Choroid plexus epithelial cell (primary cell): ENCODE measurements at regions not wholly inside any gene's neighbourhood (a gene's known extent, or its start where the extent isn't known, plus 50 kb on each side); places are given as distances from the start of the nearest gene placed in this dataset.
A peak's percentile ranks its signal among the peaks of the same experiment; 100 is the strongest.

Experiments
- DNase-seq: peaks from one replicate; pipeline ENCODE4 v3.0.0-alpha.2; 2010; ENCODE audit warnings: low read depth
- H3K4me3 ChIP-seq: 2 replicates; pipeline ENCODE4 v1.5.1; 2011; ENCODE audit warnings: low read depth, mild to moderate bottlenecking, control low read depth, low read length, moderate library complexity
- TF ChIP-seq, protein P1 (sequence below): conservative IDR thresholded peaks from 2 replicates; pipeline ENCODE4 v1.5.1; 2011; ENCODE audit warnings: low read depth, mild to moderate bottlenecking, control low read depth, inconsistent platforms, low read length, moderate library complexity

GRCh38 chr16:88329726-88330700 lies 52.7 kb upstream of the ZNF469 start:
- no peak for DNase-seq
- no peak overlapping the region for H3K4me3 ChIP-seq
- TF ChIP-seq, protein P1, sequence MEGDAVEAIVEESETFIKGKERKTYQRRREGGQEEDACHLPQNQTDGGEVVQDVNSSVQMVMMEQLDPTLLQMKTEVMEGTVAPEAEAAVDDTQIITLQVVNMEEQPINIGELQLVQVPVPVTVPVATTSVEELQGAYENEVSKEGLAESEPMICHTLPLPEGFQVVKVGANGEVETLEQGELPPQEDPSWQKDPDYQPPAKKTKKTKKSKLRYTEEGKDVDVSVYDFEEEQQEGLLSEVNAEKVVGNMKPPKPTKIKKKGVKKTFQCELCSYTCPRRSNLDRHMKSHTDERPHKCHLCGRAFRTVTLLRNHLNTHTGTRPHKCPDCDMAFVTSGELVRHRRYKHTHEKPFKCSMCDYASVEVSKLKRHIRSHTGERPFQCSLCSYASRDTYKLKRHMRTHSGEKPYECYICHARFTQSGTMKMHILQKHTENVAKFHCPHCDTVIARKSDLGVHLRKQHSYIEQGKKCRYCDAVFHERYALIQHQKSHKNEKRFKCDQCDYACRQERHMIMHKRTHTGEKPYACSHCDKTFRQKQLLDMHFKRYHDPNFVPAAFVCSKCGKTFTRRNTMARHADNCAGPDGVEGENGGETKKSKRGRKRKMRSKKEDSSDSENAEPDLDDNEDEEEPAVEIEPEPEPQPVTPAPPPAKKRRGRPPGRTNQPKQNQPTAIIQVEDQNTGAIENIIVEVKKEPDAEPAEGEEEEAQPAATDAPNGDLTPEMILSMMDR: no peak

DNA sequence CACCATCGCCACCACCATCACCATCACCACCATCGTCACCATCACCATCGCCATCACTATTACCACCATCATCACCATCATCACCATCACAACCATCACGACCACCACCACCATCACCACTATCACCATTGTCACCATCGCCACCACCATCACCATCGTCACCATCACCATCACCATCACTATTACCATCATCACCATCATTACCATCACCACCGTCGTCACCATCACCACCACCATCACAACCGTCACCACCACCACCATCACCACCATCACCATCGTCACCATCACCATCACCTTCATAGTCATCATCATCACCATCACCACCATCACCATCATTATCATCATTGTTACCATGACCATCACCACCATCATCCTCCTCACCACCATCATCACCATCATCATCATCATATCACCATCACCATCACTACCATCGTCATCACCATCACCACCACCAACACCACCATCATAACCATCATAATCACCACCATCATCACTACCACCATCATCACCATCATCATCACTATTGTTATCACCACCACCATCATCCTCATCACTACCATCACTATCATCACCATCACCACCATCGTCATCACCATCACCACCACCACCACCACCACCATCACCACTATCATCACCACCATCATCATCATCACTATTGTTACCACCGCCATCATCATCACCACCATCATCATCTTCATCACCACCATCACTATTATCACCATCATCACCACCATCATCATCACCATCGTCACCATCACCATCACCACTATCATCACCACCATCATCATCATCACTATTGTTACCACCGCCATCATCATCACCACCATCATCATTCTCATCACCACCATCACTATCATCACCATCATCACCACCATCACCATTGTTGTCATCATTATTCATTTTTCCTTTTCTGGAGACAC lies 51.5 kb upstream of the ZNF469 start:
- no peak for DNase-seq
- no peak overlapping the region for H3K4me3 ChIP-seq
- TF ChIP-seq, protein P1: no peak

DNA sequence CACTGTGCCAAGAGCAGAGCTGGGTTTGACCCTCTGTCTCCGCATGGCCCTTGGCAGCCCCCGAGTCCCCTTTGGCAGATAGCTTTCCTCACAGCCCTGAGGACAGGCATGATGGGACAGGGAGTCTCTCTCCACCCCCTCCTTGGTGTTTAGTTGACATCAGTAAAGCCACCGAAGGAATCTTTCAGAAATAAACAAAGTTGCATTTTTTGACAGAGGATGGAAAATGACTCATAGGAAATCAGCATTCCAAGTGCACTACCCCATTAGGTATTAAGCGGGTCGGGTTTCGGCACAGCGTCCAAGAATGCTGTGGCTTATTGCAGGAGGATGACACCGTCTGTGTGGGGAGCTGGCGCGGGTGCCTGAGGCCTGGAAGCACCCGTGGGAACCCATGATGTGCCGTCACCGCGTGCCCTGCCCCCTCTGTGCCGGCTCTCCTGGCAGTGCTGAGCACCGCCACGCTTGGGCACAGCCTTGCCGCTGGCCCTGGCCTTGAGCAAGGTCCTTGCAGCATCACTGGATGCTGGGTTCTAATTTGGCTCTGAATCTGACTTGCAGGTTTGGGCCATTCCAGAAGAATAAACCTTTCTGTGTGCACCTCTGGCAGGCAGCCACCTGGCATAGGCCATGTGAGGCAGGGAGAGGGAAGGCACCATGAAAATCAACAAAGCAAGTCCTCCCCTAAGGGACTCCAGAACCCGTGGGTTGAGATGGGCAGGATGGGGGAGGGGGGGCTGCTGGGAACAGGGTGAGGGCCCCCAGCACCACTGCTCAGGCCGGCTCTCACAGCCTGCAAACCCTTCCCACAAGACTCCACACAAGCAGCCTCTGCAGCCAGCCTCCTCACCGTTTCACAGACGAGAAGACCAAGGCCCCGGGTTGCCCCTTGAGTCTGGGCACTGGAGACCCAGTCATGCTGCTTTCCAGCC lies 50.5 kb upstream of the ZNF469 start:
- H3K4me3 ChIP-seq: no peak overlapping the region
- TF ChIP-seq, protein P1: no peak
- DNase-seq: peak; percentile 100

GRCh38 chr16:88332921-88333825 lies 49.6 kb upstream of the ZNF469 start:
- peak; percentile 72 for DNase-seq
- H3K4me3 ChIP-seq: peak overlapping the region; percentile 7
